ENCODE measurements at regions not wholly inside any gene's neighbourhood (a gene's known extent, or its start where the extent isn't known, plus 50 kb on each side); places are given as distances from the start of the nearest gene placed in this dataset.

- TF ChIP-seq CTCF (optimal IDR thresholded peaks at IDR 0.05 in 1 of 3, IDR thresholded peaks at IDR 0.05 in 1 of 3, conservative IDR thresholded peaks at IDR 0.05 in 1 of 3; ENCODE audit: extremely low read depth in 1 of 3, insufficient read depth in 2 of 3, low read length in 3 of 3), result no peak
- no peak for TF ChIP-seq EZH2 (IDR thresholded peaks at IDR 0.05; ENCODE audit: low read length)
Measured at GRCh38 chr14:54221971-54222370, 174.8 kb upstream of the CDKN3 start.
